OCI-LY3 (cell line): ENCODE measurements at regions not wholly inside any gene's neighbourhood (a gene's known extent, or its start where the extent isn't known, plus 50 kb on each side); places are given as distances from the start of the nearest gene placed in this dataset.

ENCODE experiments used
- CTCF ChIP-seq: fragments of 200-600, 300-600 bp; sonication (generic); IDR thresholded peaks from 2 replicates; pipeline ENCODE4 v1.5.1; 2014; ENCODE audit warnings: antibody characterized with exemption, low read length, low read depth
- EZH2phosphoT487 ChIP-seq: fragments of 200-600 bp; shearing (Covaris generic); IDR thresholded peaks from 2 replicates; pipeline ENCODE4 v1.6.1; 2018; ENCODE audit warnings: antibody characterized with exemption, mixed run types, low read depth

GRCh38 chr20:59453759-59454560, 150.4 kb upstream of the PHACTR3 start:
- TF ChIP-seq CTCF (no peak), EZH2phosphoT487 (no peak)
